Sigmoid colon (tissue), 4 donors: ENCODE measurements at regions not wholly inside any gene's neighbourhood (a gene's known extent, or its start where the extent isn't known, plus 50 kb on each side); places are given as distances from the start of the nearest gene placed in this dataset.

Experiments used
- EP300 ChIP-seq, 4 donors: sonication (generic); formaldehyde crosslinking; IDR thresholded peaks; one replicate each; pipeline ENCODE4 v1.6.1; 2017; ENCODE audit warnings: antibody characterized with exemption in 4 of 4
- POLR2A ChIP-seq, 2 donors: fragments of 450-650 bp; IDR thresholded peaks; one replicate each; pipeline ENCODE4 v1.6.1; 2016; ENCODE audit warnings: antibody characterized with exemption in 2 of 2, mild to moderate bottlenecking in 2 of 2, moderate library complexity in 2 of 2
- POLR2AphosphoS5 ChIP-seq, 4 donors: sonication (generic); formaldehyde crosslinking; IDR thresholded peaks; one replicate each; pipeline ENCODE4 v1.6.1; 2017; ENCODE audit warnings: antibody characterized with exemption in 4 of 4
- TF ChIP-seq, protein P1 (sequence below), 4 experiments: fragments of 450-650 bp in 3 of 4; fragments of 200-600 bp in 1 of 4; IDR thresholded peaks; one replicate each; pipeline ENCODE4 v1.5.1; 2016 to 2019; ENCODE audit warnings: antibody characterized with exemption in 4 of 4, mild to moderate bottlenecking in 3 of 4, moderate library complexity in 2 of 4

DNA sequence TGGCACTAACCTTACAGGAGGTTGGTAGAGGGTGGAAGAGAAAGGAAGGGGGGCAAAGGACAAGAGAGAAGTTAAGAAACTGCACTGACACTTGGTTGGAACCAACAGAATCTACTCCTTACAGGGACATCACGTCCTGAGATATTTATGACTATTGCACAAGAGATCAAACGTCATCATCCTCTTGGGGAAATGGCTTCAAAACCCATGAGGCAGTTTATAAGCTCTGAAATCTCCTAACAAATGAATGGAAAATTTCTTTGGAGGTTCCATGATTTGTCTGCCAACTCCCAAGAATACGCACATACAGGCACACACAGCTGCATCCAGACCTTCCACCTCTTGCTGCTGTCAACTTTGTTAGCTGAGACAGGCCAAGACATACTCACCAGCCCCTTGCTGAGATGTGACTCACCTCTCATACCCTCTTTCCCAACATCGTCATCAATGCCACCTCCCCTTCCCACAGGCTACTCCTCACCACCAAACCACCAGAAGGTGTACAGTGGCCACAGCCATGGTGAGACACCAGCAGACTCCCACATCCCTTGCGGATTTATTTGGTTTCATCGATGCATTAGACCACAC is 135.5 kb downstream of the SETD4 start:
- TF ChIP-seq POLR2AphosphoS5 (IDR thresholded peaks at IDR 0.05) (peak in 3 of 4 donors; percentile 49 to 63 (median 51)), POLR2A (IDR thresholded peaks at IDR 0.05) (no peak), EP300 (IDR thresholded peaks at IDR 0.05) (peak in 3 of 4 donors; percentile 24 to 83 (median 38))
- TF ChIP-seq, protein P1, sequence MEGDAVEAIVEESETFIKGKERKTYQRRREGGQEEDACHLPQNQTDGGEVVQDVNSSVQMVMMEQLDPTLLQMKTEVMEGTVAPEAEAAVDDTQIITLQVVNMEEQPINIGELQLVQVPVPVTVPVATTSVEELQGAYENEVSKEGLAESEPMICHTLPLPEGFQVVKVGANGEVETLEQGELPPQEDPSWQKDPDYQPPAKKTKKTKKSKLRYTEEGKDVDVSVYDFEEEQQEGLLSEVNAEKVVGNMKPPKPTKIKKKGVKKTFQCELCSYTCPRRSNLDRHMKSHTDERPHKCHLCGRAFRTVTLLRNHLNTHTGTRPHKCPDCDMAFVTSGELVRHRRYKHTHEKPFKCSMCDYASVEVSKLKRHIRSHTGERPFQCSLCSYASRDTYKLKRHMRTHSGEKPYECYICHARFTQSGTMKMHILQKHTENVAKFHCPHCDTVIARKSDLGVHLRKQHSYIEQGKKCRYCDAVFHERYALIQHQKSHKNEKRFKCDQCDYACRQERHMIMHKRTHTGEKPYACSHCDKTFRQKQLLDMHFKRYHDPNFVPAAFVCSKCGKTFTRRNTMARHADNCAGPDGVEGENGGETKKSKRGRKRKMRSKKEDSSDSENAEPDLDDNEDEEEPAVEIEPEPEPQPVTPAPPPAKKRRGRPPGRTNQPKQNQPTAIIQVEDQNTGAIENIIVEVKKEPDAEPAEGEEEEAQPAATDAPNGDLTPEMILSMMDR (IDR thresholded peaks at IDR 0.05), result no peak
